SK-N-SH (cell line): ENCODE measurements at regions not wholly inside any gene's neighbourhood (a gene's known extent, or its start where the extent isn't known, plus 50 kb on each side); places are given as distances from the start of the nearest gene placed in this dataset.

Source experiments
- CTCF ChIA-PET: fragments of 300-600, 350-600 bp; formaldehyde crosslinking; extraction: SDS; loops from one replicate; lab custom pipeline; 2021; lab: Yijun Ruan, JAX
- POLR2A ChIA-PET: fragments of 350-600 bp; sonication (Branson Sonifier 250); formaldehyde crosslinking; extraction: SDS; loops from one replicate; lab custom pipeline; 2020; ENCODE audit warnings: antibody characterized with exemption, inconsistent platforms; lab: Yijun Ruan, JAX
- DNase-seq: peaks from one replicate; pipeline ENCODE4 v3.0.0; 2012
- H2AFZ ChIP-seq: fragments of 200-600 bp; sonication (generic); 2 replicates; pipeline ENCODE4 v1.8.1; 2016; ENCODE audit warnings: antibody characterized with exemption, mild to moderate bottlenecking, low read depth
- H3F3A ChIP-seq: fragments of 200-600 bp; sonication (generic); replicated peaks from 2 replicates; pipeline ENCODE3; 2016; ENCODE audit warnings: antibody characterized with exemption, mild to moderate bottlenecking; ENCODE audit not compliant: insufficient read depth
- H3K27ac ChIP-seq, 2 experiments: fragments of 200-500 bp in 1 of 2; fragments of 200-600 bp in 1 of 2; sonication (Bioruptor generic) in 1 of 2; sonication (generic), shearing (Covaris generic) in 1 of 2; 2 replicates each; pipeline versions ENCODE4 v1.5.1 to v1.6.1; 2014 to 2016; ENCODE audit warnings: low read depth in 2 of 2, inconsistent platforms in 1 of 2, low read length in 1 of 2, mild to moderate bottlenecking in 1 of 2, mixed read lengths in 1 of 2
- H3K27me3 ChIP-seq: fragments of 200-600 bp; sonication (generic), shearing (Covaris generic); 2 replicates; pipeline ENCODE4 v1.6.1; 2016; ENCODE audit warnings: mixed run types; ENCODE audit not compliant: insufficient read depth
- H3K36me3 ChIP-seq, 2 experiments: fragments of 200-500 bp in 1 of 2; fragments of 200-600 bp in 1 of 2; sonication (Bioruptor generic) in 1 of 2; sonication (generic) in 1 of 2; replicated peaks in 1 of 2; 2 replicates each; pipeline versions ENCODE3 to v1.5.1; 2014 to 2016; ENCODE audit warnings: low read length in 1 of 2, mild to moderate bottlenecking in 1 of 2; ENCODE audit not compliant: insufficient read depth in 2 of 2, control insufficient read depth in 1 of 2
- H3K4me1 ChIP-seq, 2 experiments: fragments of 200-500 bp in 1 of 2; fragments of 200-600 bp in 1 of 2; sonication (Bioruptor generic) in 1 of 2; sonication (generic), shearing (Covaris generic) in 1 of 2; 2 replicates each; pipeline versions ENCODE4 v1.5.1 to v1.6.1; 2014 to 2016; ENCODE audit warnings: low read depth in 1 of 2, low read length in 1 of 2, mixed run types in 1 of 2; ENCODE audit not compliant: insufficient read depth in 2 of 2, control insufficient read depth in 1 of 2
- H3K4me2 ChIP-seq: fragments of 200-600 bp; sonication (generic), shearing (Covaris generic); 2 replicates; pipeline ENCODE4 v1.6.1; 2017; ENCODE audit warnings: mixed run types
- H3K4me3 ChIP-seq, 2 experiments: fragments of 200-500 bp in 1 of 2; fragments of 200-600 bp in 1 of 2; sonication (Bioruptor generic) in 1 of 2; sonication (generic), shearing (Covaris generic) in 1 of 2; 2 replicates each; pipeline versions ENCODE4 v1.5.1 to v1.8.1; 2014 to 2016; ENCODE audit warnings: low read depth in 2 of 2, inconsistent platforms in 1 of 2, low read length in 1 of 2, mild to moderate bottlenecking in 1 of 2, mixed read lengths in 1 of 2, moderate library complexity in 1 of 2
- H3K79me2 ChIP-seq: fragments of 200-600 bp; sonication (generic); 2 replicates; pipeline ENCODE4 v1.8.1; 2017; ENCODE audit warnings: mild to moderate bottlenecking; ENCODE audit not compliant: insufficient read depth
- H3K9ac ChIP-seq: fragments of 200-600 bp; sonication (generic); 2 replicates; pipeline ENCODE4 v1.6.1; 2017; ENCODE audit warnings: mixed run types
- H3K9me2 ChIP-seq: fragments of 200-600 bp; sonication (generic); 2 replicates; pipeline ENCODE4 v1.6.1; 2017; ENCODE audit warnings: mixed run types
- H3K9me3 ChIP-seq: fragments of 200-600 bp; sonication (generic); 2 replicates; pipeline ENCODE4 v1.6.1; 2017; ENCODE audit warnings: mixed run types, mild to moderate bottlenecking, moderate library complexity
- H4K20me1 ChIP-seq: fragments of 200-600 bp; sonication (generic); 2 replicates; pipeline ENCODE4 v1.6.1; 2017; ENCODE audit warnings: mild to moderate bottlenecking, mixed run types; ENCODE audit not compliant: insufficient read depth
- CTCF ChIP-seq: fragments of 200-600 bp; sonication (generic); IDR thresholded peaks from 2 replicates; pipeline ENCODE4 v1.6.1; 2017; ENCODE audit warnings: antibody characterized with exemption, mild to moderate bottlenecking, moderate library complexity
- ELF1 ChIP-seq: IDR thresholded peaks from 2 replicates; pipeline ENCODE4 v1.4.0; 2012
- EZH2phosphoT487 ChIP-seq: fragments of 200-600 bp; sonication (generic); IDR thresholded peaks from 2 replicates; pipeline ENCODE4 v1.6.1; 2017; ENCODE audit warnings: low read depth, mixed run types, mild to moderate bottlenecking, antibody characterized with exemption, moderate library complexity, borderline replicate concordance
- FOXJ3 ChIP-seq: sonication (generic); formaldehyde crosslinking; IDR thresholded peaks from 2 replicates; pipeline ENCODE4 v1.5.1; 2020; ENCODE audit warnings: mild to moderate bottlenecking, missing genetic modification reagents
- JUND ChIP-seq: IDR thresholded peaks from 2 replicates; pipeline ENCODE4 v1.4.0; 2012
- MXI1 ChIP-seq: IDR thresholded peaks from 2 replicates; pipeline ENCODE4 v1.6.1; 2012; ENCODE audit warnings: mild to moderate bottlenecking, low read depth, low read length, improper control_type of control experiment
- NFIC ChIP-seq: IDR thresholded peaks from 2 replicates; pipeline ENCODE4 v1.4.0; 2012; ENCODE audit warnings: borderline replicate concordance
- NRF1 ChIP-seq: IDR thresholded peaks from 2 replicates; pipeline ENCODE4 v1.6.1; 2012; ENCODE audit warnings: low read depth, mild to moderate bottlenecking, low read length
- POLR2AphosphoS5 ChIP-seq: IDR thresholded peaks from 2 replicates; pipeline ENCODE4 v1.6.1; 2012; ENCODE audit warnings: low read depth, low read length
- RAD21 ChIP-seq: IDR thresholded peaks from 2 replicates; pipeline ENCODE4 v1.6.1; 2012; ENCODE audit warnings: mild to moderate bottlenecking, low read length
- SIN3A ChIP-seq: IDR thresholded peaks from 2 replicates; pipeline ENCODE4 v1.6.1; 2012; ENCODE audit warnings: low read depth, mild to moderate bottlenecking, low read length, moderate library complexity, borderline replicate concordance
- SMC3 ChIP-seq: IDR thresholded peaks from 2 replicates; pipeline ENCODE4 v1.6.1; 2012; ENCODE audit warnings: low read depth, low read length, improper control_type of control experiment
- TAF1 ChIP-seq: IDR thresholded peaks from 2 replicates; pipeline ENCODE4 v1.6.1; 2012; ENCODE audit warnings: low read depth, mild to moderate bottlenecking, low read length, moderate library complexity, borderline replicate concordance
- TCF12 ChIP-seq: IDR thresholded peaks from 2 replicates; pipeline ENCODE4 v1.4.0; 2012
- TEAD4 ChIP-seq: IDR thresholded peaks from 2 replicates; pipeline ENCODE4 v1.4.0; 2012; ENCODE audit warnings: mild to moderate bottlenecking, borderline replicate concordance; ENCODE audit not compliant: insufficient read depth
- WGBS: methylation state at CpG from one replicate; pipeline ENCODE4 v1.1.6; 2017; ENCODE audit warnings: low lambda C conversion rate; 5-methylcytosine and 5-hydroxymethylcytosine counted together
- TF ChIP-seq, protein P1 (sequence below): fragments of 150-350 bp; IDR thresholded peaks from 2 replicates; pipeline ENCODE4 v1.6.1; 2016; ENCODE audit warnings: mild to moderate bottlenecking, low read depth, low read length

DNA sequence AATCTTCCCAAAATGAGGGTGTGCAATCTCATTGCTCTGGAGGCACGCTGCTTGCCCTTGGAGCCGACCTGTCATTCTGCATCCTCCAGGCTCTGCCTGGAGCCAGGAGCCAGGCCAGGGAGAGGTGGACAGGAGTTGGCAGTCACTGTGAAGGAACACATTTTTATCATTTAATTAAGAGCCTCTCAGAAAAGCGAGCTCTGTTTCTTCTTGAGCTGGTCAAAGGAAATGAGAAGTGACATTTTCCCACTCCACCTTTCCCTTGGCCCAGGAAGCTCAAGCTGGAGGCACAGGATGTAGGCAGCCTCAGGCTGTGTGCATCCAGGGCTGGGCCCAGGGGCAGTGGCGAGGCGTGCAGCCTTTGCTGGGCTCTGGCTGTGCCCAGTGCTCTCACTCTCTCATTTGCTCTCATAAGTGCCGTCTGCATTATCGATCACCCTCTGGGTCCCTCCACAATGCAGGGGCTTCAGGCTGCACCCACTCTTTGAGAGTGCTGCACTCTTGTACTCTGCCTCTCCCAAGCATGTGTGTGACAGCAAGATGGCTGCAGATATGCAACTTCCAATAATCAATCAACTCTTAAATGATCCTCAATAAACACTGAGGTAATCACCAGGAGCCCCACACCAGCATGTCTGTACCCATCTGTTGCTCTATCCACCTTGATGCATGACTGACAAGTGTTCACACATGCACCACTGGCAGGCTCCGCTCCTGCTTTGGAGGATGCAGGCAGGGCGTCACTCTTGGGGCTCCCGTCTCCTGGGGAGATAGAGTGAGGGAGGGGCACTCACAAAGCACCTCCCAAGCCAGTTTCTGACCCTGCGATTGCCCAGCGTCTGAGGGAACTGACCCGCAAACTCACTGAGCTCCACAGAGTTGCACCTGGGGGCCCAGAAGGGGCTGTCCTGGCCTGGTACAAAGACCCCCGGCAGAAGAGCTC is 171.4 kb downstream of the ZNF248 start:
- no peak overlapping the region for H2AFZ ChIP-seq
- no peak overlapping the region for H3K4me3 ChIP-seq
- H3K36me3 ChIP-seq: no peaks in the 10 kb centered on the region
- no peak for DNase-seq
- H3K27me3 ChIP-seq: no peaks in the 10 kb centered on the region
- H3K79me2 ChIP-seq: no peaks in the 10 kb centered on the region
- no peaks in the 10 kb centered on the region for H3K9me2 ChIP-seq
- no peaks in the 10 kb centered on the region for H4K20me1 ChIP-seq
- no peaks in the 10 kb centered on the region for H3K9me3 ChIP-seq
- H3K9ac ChIP-seq: no peak overlapping the region
- CTCF ChIA-PET: no interaction called here
- no peak overlapping the region for H3K27ac ChIP-seq
- no peak for TF ChIP-seq RAD21
- peak; percentile 41; the same call in 1 of the 2 replicates for TF ChIP-seq TCF12
- TF ChIP-seq, all 33 proteins: peak for 1
- no peaks in the 10 kb centered on the region for H3F3A ChIP-seq
- no peak overlapping the region for H3K4me2 ChIP-seq
- no peaks in the 10 kb centered on the region for H3K4me1 ChIP-seq
- WGBS: 10% methylated on average over 7 of the region's 14 CpGs
- POLR2A ChIA-PET: no interaction called here

DNA sequence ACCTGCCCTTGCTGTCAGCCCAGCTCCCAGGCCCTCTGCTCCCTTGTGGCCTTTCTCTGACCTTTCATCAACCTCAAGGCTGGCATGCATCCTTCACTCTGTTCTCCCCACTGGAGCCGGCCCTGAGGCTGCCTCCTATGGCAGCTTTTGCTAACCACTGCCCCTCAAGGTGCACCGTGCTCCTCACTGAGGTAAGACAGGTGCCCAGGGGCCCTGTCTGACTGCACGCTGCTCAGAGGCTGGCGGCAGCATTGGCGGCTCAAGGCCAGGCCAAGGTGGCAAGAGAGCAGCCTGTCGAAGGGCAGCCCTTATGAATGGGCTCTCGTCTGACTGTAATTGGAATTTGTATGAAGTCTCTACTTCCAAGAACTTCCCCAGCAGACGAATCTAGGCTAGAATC is 172.6 kb downstream of the ZNF248 start:
- H3K4me1 ChIP-seq: no peaks in the 10 kb centered on the region
- no peaks in the 10 kb centered on the region for H3K36me3 ChIP-seq
- no peak overlapping the region for H3K4me2 ChIP-seq
- no peak overlapping the region for H2AFZ ChIP-seq
- no peaks in the 10 kb centered on the region for H3K79me2 ChIP-seq
- ChIA-PET POLR2A (no interaction called here), CTCF (no interaction called here)
- no peak overlapping the region for H3K27ac ChIP-seq
- H3K9me2 ChIP-seq: no peaks in the 10 kb centered on the region
- H3K9me3 ChIP-seq: no peaks in the 10 kb centered on the region
- no peaks in the 10 kb centered on the region for H3F3A ChIP-seq
- no peaks in the 10 kb centered on the region for H3K27me3 ChIP-seq
- no peak overlapping the region for H3K9ac ChIP-seq
- TF ChIP-seq POLR2AphosphoS5: no peak
- TF ChIP-seq CTCF: no peak
- no peak for TF ChIP-seq TEAD4
- TF ChIP-seq EZH2phosphoT487: no peak
- 26% methylated on average over 8 of the region's 8 CpGs for WGBS
- H3K4me3 ChIP-seq: no peak overlapping the region
- H4K20me1 ChIP-seq: no peaks in the 10 kb centered on the region
- DNase-seq: no peak

DNA sequence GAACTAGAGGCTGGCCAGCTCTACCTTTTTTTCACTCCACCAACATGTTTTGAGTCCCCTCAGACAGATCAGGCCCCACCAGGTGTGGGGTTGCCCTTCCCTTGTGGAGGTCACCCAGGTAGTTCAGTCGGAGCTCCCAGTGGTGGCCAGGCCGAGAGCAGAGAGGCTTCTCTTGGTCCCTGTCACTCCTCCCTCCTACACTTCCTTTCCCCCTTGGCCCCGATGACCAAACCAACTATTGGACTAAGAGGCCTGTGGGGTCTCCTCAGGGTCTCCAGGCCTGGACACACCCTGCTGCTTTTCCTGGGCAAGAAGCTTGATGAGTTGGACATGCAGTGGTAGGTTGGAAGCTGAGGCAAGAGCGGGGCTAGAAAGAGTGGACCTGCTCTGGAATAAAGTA is 174.8 kb downstream of the ZNF248 start:
- Histone ChIP-seq H3K9ac (no peak overlapping the region), H3K4me3 (no peak overlapping the region)
- POLR2A ChIA-PET: no interaction called here

More for the DNA sequence above, 174.8 kb downstream of the ZNF248 start:
- no peak overlapping the region for H2AFZ ChIP-seq
- no peaks in the 10 kb centered on the region for H3K36me3 ChIP-seq
- CTCF ChIA-PET: no interaction called here
- no peak for TF ChIP-seq SIN3A
- no peak for TF ChIP-seq NRF1
- TF ChIP-seq MXI1: no peak
- TF ChIP-seq EZH2phosphoT487: no peak
- no peak for TF ChIP-seq TCF12
- no peak for TF ChIP-seq TEAD4
- TF ChIP-seq FOXJ3 (CRISPR knock-in tag): no peak
- TF ChIP-seq, protein P1, sequence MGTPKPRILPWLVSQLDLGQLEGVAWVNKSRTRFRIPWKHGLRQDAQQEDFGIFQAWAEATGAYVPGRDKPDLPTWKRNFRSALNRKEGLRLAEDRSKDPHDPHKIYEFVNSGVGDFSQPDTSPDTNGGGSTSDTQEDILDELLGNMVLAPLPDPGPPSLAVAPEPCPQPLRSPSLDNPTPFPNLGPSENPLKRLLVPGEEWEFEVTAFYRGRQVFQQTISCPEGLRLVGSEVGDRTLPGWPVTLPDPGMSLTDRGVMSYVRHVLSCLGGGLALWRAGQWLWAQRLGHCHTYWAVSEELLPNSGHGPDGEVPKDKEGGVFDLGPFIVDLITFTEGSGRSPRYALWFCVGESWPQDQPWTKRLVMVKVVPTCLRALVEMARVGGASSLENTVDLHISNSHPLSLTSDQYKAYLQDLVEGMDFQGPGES: no peak
- TF ChIP-seq RAD21: no peak
- no peak for TF ChIP-seq ELF1
- TF ChIP-seq JUND: no peak
- no peak for TF ChIP-seq SMC3
- TF ChIP-seq NFIC: no peak
- TF ChIP-seq TAF1: no peak
- TF ChIP-seq, all 33 proteins: peak for 0
- DNase-seq: no peak
- Histone ChIP-seq H3K9me3 (no peaks in the 10 kb centered on the region), H3K9me2 (no peaks in the 10 kb centered on the region), H3F3A (no peaks in the 10 kb centered on the region), H3K79me2 (no peaks in the 10 kb centered on the region), H3K4me1 (no peaks in the 10 kb centered on the region), H3K27me3 (no peaks in the 10 kb centered on the region), H3K27ac (no peak overlapping the region), H4K20me1 (no peaks in the 10 kb centered on the region), H3K4me2 (no peak overlapping the region)
- WGBS: 34% methylated on average over 4 of the region's 4 CpGs
